HG03097 (cell line): ENCODE measurements at regions not wholly inside any gene's neighbourhood (a gene's known extent, or its start where the extent isn't known, plus 50 kb on each side); places are given as distances from the start of the nearest gene placed in this dataset.

Experiments used
- ATAC-seq: cut with Tn5 transposase; IDR thresholded peaks from one replicate; pipeline ENCODE4 v1.9.1; 2021; ENCODE audit not compliant: unreplicated experiment, low FRiP score

DNA sequence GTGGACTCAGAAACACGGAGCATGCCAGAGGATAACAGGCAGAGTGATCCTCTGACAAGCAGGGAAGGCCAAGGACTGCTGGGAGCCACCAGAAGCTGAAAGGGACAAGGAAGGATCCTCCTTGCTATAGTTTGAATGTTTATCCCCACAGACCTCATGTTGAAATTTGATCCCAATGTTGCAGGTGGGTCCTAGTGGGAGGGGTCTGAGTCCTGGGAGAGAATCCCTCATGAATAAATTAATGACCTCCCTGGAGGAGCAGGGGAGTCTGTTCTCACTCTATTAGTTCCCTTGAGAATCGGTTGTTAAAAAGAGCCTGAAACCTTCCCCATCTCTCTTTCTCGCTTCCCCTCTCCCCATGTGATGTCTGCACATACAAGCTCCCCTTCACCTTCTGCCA, 124.4 kb downstream of the FBXO15 start:
- no peak for ATAC-seq

DNA sequence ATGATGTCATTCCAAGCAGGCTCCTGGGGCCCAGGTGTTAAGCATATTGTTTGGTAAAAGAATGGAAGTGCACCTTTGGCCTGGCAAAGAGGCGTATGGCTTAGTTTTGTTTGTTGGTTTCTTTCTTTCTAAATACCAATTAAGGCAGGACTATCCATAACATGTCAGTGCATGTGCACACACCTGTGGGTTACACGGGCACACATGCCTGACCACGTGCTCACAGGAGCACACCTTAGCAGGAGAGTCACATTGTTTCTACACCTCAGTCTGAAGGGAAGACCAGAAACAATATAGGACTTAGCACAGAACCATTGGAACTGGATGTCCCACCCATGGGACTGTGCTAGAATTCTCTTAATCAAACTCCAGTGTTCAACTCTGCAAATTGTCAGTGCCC, 127.8 kb downstream of the FBXO15 start:
- ATAC-seq, result no peak

DNA sequence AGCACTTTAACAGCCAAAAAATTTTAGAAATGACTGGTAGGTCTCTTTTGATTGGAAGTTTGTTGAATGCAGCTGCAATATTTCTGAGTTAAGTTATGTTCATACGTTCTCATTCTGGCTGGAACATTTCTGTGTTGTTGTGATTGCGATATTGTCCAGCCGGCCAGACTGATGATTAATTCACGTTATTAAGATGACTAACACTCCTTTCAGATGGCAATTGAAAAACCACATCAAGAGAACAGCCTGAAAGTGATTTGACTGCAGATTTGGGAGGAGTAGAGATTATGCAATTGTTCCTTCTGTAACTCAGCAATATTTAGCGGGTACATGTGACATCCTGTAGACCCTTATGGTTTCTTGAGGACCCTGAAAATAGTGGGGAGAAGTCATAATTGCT, 133.7 kb downstream of the FBXO15 start:
- no peak for ATAC-seq

DNA sequence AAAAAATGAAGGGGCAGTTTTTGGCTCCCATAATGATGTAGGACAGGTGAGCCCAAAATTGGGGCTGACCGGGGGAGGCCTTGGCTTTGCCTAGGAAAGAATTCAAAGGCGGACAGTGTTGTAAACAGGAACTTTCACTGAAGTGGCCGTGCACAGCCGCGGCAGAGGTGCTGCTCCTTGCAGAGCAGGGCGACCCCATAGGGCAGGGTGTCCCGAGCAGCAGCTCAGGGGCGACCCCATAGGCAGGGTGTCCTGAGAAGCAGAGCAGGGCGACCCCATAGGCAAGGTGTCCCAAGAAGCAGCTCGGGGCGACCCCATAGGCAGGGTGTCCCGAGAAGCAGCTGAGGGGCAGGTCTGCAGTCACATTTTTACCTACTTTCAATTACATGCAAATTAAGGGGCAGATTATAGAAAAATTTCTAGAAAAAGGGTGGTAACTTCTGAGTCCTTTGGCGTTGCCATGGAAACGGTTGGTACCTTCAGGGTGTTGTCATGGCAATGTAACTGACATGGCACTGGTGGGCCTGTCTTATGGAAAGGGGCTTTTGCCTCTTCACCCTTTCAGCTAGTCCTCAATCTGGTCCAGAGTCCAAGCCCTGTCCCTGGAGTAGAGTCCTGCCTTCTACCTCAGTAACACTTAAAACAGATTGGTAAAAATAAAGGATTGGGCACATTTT, 134.5 kb downstream of the FBXO15 start:
- no peak for ATAC-seq

DNA sequence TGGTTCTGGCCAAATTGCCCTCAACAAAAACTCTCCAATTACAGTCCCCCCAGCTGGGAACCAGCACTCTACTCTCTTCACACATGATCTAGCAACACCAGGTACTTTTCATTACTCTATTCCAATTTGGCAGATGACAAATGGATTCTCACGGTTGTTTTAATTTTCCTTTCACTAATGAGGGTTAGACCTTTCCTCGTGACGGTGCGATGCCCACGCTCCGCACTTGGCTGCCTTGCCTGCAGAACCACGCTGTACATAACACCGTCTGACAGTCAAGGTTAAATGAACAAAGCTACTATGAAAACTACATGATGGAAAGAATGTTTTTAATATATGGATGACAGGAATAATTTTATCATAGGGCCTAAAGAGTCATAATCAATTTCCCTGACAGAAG, 141.5 kb downstream of the FBXO15 start:
- no peak for ATAC-seq

DNA sequence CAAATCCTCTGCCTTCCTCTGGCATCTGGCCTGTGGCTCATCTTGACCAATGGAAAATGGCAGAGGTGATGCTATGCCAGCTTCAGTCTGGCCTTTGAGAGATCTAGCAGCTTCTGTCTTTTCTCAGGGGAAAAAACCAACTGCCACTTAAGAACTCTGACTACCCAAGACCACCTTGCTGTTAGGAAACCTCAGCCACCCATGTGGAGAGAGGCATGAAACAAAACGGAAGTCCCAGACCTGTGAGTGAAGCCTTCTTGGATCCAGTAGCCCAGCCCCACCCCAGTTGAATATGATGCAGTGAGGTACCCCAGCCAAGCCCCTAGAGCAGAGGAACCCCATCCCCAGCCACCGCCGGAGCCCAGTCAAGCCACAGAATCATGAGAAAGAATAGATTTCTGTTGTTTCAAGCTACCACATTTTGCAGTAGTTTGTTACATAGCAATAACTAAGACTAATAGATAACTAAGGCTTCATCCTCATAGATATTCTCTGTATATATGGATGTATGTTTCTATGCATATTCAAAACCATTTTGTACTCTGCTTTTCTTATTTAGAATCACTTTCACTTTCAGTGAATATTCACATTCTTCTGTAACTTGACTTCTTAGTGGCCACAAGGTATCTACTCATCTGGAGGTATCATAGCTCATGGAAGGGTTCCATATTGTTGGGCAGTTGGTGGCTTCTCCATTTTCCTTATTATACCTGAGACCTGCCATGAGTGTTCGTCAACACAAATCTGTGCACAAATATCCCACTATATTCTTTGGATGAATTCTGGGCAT, 142.1 kb downstream of the FBXO15 start:
- ATAC-seq, result no peak

DNA sequence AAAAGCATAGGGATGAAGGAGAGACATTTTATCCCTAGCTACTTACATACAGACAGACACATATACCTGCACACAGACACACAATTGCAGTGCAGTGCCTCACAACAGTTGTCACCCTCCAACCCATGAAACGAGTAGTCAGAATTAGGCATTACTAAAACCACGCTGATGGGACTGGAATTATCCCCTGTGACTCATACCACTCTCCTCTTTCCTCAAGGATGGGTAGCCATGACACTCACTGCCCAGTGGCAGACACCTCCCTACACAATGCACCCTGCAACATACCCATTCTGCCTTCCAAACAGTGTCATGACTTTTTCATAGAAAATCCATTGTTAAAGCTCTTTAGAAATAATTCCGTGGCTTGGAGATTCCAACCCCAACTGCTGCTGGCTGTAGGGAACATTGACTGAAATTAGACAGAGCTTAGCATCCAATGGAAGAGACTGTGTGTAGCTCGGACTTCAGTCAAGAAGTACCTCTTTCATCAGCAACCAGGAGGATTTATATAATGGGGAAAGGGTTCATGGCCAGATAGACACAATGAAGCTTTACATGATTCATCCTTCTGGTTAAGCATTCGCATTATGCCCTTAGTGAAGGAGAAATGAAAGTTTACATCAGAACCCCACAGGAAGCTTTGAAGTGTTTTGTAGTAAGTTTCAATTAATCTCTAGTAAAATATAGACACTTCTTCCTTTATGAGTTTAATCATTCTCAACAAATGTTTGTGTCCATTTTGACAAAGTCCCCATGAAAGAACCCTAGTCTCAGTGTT, 155.2 kb downstream of the FBXO15 start:
- ATAC-seq, result no peak

DNA sequence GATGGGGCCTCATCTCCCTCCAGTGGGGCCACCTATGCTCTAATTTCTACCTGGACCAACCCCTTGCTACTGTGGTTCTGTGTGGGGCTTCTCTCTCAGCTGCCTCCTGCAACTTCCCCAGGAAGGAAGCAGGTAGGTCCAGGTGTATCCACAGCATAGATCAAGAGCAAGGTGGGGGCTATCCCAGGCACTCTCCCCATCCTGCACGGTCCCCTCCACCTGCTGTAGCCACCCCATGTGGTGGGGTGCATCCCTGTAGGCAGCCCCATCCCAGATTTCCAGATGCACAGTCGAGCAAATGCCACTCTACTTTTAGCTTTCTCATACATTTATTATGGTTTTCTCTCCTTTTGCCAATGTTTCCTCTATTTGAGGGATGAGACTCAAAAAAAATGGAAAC, 156.1 kb downstream of the FBXO15 start:
- ATAC-seq, result no peak

DNA sequence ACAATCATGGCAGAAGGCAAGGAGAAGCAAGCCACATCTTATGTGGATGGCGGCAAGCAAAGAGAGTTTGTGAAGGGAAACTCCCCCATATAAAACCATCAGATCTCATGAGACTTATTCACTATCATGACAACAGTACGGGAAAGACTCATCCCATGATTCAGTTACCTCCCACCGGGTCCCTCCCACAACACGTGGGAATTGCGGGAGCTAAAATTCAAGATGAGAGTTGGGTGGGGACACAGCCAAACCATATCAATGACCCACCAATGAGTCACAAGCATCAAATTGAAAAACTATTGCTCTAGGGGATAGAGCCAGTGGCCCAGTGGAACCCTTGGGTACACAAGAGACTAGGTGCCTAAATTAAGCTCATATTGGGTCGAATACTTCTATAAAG, 157.4 kb downstream of the FBXO15 start:
- no peak for ATAC-seq

DNA sequence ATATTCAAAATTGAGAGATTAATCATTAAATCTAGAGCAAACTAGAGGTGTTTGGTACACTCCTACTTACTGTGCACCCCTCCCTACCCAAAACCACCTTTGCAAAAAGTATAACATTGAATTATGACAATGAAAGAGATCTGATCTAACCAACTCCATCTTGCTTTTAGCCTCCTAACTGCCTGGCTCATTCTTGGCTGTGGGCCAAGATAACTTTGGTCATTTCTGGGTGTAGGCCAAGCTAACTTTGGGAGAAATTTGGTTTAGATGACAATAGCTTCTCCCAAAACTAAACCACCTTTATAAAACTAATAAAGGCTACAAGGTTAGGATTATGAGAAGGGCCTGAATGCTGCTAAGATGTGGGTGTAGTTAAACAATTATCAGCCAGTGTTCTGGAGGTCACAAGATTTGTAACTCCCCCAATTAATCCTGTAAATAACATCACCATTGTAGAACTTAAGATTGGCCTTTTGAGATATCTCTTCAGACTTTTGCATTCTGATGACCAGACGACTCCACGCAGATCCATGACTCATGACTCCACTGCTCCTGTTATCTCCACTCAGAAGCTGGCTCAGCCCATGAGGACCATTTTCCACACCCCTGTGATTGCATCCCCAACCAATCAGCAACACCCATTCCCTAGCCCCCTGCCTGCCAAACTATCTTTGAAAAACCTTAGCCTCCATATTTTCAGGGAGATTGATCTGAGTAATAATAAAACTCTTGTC, 160.2 kb downstream of the FBXO15 start:
- ATAC-seq, result no peak

DNA sequence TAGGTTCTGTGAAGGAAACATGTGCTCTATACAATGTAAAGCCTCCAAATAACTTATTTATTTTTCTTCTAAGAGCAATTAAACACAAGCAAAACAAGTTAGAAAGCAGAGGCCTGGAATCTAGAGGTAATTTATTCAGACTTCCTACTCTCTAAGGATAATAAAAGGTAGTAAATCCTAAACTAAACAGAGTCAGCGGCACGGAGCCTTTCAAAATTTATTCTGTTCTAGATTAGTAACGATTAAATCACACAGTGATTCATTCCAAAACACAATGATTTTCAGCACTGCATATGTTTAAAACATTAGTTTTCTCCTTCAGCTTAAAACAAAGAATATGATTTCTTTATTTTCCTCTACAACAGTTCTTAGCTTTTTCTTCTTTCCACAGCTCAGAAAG, 160.9 kb downstream of the FBXO15 start:
- ATAC-seq, result no peak

DNA sequence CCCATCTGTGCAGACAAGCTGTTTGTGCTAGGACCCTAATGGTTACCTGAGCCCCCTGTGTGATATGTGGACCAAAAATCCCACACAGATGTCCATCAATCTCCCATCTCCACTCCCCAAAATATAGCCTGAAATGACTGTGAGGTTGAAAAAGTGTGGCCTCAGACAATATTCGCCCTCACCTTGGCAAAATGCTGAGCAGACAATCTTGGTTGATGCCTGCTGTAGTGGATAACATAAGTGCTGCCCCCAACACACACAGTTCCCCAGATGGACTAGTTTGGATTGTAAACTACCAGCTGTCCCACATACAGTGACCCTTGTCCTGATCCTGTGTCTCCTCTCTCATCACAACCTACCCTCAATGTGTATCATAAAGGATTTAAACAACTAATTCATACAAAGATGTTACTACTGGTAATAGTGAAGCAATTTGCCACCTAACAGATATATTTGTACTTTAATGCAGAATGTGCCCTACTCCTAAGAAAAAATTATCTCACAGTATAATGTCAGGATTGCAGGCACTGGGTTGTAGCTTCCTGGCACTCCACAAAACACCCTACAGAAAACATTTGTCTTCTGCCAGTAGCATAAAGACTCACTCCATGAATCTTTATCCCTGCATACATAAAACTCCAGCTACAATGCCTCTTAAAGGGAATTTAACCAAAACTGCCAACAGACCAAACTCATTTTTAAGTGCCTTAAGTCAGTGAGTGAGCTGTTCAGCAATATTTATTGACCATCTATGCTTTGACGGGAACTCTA, 161.6 kb downstream of the FBXO15 start:
- ATAC-seq, result no peak

DNA sequence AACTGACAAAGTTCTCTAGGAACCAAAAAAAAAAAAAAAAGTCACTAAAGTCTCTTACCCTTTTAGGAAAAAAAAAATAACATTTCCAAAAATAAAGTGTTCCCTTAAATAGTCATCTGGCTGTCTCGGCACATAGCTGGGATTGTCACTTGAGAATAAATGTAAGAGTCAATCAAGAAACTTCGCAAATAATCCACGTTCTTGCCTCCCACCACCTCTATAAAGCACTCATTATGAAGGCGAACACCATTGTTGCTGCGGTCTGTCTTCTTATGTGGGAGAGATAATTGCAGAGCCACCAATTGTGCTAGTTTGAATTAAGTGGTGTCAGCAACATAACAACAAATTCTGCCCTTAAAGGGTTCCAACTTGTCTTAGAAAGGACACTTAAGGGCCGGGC, 163.7 kb downstream of the FBXO15 start:
- ATAC-seq, result no peak

DNA sequence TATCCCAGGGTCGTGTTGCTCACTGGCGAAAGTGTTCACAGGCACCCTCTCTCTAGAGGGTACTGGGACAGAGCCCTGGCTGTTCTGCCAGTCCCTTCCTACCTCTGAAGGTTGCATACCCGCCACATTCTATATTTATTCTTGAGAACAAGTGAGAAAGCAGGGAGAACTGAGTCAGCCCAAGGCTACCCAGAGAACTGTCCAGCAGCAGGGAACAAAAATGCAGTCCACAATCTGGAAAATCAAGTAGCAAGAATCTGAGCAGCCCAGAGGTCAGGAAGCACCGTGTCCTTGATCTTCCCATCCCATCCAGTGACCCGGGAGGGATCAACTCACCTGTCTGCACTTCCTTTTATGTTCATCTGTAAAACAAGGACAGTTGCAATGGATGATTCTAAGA, 164.1 kb downstream of the FBXO15 start:
- no peak for ATAC-seq

DNA sequence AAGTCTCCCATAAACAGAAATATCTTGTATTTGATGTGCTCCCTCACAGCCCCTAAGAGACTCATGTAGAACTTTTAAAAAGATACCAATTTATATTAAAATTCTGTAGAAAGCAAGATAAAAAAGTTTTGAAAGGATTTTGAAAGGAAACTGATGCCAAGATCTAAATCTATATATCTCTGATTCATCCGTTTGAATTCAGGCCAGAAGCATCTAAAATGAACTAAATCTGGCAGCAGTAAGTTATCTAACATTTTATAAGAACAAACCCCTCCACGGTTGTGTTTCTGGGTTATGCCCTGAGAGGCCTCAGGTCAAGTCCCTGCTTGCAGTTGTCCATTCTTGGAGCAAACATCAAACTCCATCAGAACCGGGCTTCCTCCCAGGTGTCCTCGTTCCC, 165.8 kb downstream of the FBXO15 start:
- no peak for ATAC-seq

DNA sequence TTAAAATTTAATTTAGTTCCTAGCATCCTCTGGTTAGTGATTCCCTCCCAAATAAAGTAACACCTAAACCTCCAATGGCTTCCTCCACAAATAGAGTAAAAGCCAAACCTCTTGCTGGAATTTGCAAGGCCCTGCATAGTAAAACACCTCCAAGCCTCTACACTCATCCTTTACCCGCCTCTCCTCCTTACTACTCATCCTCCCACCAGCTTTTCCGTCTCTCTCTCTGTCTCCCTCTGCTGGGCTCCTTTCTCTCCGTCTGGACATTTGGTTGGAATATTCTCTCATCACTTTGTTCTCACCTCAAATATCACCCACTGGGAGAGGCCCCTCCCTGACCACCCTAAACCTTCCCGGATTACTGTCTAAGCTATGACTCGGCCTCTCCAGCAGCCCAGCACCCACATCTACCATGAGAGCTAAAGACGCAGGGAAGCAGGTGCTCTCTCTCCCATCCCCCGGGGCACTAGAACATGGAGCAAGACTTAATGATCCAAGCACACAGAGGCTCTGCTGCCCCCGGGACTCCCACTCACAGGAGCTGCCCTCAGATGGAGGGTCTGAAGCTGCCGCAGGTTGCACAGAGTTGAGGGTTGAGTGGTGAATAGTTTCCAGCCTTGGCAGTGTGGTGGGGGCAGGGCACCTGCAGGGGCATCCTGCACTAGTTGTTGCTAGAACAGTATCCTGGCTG, 167.2 kb downstream of the FBXO15 start:
- no peak for ATAC-seq

DNA sequence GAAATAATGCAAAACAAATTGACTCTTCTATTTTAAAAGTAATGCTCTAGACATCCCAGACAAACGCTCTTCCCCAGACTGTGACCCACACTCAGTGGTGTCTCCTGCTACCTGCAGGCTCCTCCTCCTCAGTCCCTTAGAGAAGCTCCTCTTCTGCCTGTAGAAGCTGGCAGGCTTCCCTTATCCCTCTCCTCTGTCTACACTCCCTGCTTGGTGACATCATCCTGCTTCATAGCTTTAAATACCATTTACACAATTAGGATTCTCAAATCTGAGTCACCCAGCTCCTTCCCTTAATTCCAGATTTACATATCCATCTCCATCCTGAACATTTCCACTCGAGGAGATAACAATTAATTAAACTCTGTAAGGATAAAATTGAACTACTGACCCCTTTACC, 167.9 kb downstream of the FBXO15 start:
- no peak for ATAC-seq

DNA sequence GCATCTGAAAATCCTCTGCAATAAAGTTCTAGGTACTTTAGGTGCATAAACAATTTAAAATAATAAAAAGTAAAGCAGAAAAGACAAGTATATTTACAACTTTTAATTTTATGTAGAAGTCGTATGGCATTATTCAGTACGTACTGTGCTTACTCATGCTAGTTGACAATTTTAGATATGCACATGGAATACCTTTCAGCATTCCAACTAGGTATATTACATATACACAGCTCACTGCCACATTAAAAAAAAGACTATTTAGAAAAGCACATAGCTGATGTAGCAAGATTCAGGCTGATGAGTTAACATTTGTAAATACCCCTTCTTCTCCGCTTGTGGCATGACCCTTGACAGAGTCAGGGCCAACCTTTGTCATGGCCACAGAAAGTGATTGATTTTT, 171.2 kb downstream of the FBXO15 start:
- no peak for ATAC-seq

DNA sequence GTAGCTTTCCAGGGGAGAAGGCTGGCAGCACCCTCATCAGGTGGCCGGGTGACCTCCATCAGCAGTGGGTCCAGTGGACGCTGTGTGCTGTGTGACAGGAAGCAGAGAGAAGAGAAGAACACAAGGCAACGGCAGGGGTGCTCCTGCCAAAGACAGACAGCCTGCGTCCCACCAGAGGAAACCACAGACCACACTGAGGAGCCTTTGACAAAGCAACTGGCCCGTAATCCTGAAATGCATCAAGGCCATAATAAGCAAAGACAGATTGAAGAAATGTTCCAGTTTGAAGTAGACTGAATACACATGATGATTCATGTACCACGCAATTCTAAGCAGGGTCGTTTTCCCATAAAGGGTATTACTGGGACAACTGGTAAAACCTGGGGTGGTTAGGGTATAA, 172.4 kb downstream of the FBXO15 start:
- ATAC-seq, result no peak

DNA sequence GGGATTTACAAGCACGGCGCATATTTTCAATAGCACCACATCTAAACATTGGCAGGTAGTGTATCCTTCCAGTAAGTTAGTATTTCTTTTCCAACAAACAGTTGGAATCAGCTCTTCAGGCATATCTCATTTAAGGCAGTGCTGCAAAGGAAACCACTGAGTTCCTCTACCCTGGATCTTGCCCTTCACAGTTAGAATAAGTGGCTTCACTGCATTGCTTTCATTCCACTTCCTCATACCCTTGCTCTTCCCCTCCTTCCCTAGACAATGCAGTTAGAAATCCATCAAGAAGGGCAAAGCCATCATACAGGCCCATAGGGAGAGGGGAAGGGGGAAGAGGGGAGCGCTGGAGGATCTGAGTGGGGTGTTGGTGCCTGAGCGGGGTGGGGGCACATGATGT, 173.7 kb downstream of the FBXO15 start:
- ATAC-seq, result no peak
